ENCODE measurements at regions not wholly inside any gene's neighbourhood (a gene's known extent, or its start where the extent isn't known, plus 50 kb on each side); places are given as distances from the start of the nearest gene placed in this dataset.

DNA sequence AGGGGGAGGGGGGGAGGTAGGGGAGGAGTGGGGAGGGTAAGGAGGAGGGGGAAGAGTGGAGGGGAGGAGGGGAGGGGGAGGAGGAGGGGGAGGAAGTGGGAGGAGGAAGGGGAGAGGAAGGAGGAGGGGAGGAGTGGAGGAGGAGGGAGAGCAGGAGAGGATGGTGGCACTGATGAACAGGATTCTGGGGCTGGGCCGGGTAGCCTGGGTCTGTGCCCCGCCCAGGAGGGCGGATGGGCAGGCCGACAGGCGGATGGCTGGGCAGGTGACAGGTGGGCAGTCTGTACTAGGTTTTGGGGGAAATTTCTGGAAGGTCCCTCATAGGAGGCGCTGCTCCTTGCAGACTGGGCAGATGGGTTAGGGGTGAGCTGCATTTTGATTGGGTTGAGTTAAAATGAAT lies 66.0 kb upstream of the ADRA2C start:
- TF ChIP-seq, protein P1, sequence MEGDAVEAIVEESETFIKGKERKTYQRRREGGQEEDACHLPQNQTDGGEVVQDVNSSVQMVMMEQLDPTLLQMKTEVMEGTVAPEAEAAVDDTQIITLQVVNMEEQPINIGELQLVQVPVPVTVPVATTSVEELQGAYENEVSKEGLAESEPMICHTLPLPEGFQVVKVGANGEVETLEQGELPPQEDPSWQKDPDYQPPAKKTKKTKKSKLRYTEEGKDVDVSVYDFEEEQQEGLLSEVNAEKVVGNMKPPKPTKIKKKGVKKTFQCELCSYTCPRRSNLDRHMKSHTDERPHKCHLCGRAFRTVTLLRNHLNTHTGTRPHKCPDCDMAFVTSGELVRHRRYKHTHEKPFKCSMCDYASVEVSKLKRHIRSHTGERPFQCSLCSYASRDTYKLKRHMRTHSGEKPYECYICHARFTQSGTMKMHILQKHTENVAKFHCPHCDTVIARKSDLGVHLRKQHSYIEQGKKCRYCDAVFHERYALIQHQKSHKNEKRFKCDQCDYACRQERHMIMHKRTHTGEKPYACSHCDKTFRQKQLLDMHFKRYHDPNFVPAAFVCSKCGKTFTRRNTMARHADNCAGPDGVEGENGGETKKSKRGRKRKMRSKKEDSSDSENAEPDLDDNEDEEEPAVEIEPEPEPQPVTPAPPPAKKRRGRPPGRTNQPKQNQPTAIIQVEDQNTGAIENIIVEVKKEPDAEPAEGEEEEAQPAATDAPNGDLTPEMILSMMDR (IDR thresholded peaks at IDR 0.05; ENCODE audit: poor library complexity) = no peak
- TF ChIP-seq EZH2phosphoT487 (IDR thresholded peaks at IDR 0.05; ENCODE audit: low read depth, severe bottlenecking, unreplicated experiment) = no peak
- TF ChIP-seq EZH2 (IDR thresholded peaks at IDR 0.05; ENCODE audit: borderline replicate concordance) = no peak
- Histone ChIP-seq H4K20me1 (ENCODE audit: insufficient read depth, poor library complexity, severe bottlenecking) (no peaks in the 10 kb centered on the region), H3K36me3 (replicated peaks; ENCODE audit: insufficient read depth, low read depth) (no peaks in the 10 kb centered on the region), H3K4me2 (no peak overlapping the region), H3K27ac (no peak overlapping the region), H3K27me3 (peaks cover 16% of the 10 kb centered on the region), H3K9me3 (ENCODE audit: low read depth) (no peaks in the 10 kb centered on the region), H3K4me1 (ENCODE audit: insufficient read depth) (no peaks in the 10 kb centered on the region), H2AFZ (no peak overlapping the region), H3K79me2 (no peaks in the 10 kb centered on the region), H3K9me2 (replicated peaks; ENCODE audit: insufficient read depth) (no peaks in the 10 kb centered on the region), H3K4me3 (no peak overlapping the region)
- WGBS (ENCODE audit: low lambda C conversion rate, missing lambda C conversion rate) = 82% methylated on average over 5 of the region's 6 CpGs
- no peak for DNase-seq (ENCODE audit: low spot score)

DNA sequence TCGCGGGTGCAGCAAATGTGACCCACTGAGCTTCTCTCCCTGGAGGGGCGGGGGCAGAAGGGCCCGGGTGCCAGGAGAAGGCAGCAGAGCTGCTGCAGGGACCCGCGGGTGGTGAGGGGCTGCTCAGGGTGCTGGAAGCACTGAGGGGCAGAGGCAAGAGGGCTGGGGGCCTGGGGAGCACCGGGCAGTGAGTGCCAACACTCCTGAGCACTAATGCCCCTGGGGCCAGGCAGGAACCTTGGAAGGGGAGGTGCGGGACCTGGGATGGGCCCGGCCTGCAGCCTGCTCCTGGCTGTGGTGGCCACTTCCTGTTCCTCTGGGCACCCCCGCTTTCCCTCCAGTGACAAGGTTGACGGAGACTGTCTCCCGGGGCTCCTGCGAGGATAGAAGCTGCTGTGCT lies 66.5 kb upstream of the ADRA2C start:
- DNase-seq (ENCODE audit: low spot score) = no peak
- Histone ChIP-seq H3K9me2 (replicated peaks; ENCODE audit: insufficient read depth) (no peaks in the 10 kb centered on the region), H3K4me3 (no peak overlapping the region), H3K9me3 (ENCODE audit: low read depth) (no peaks in the 10 kb centered on the region), H3K27me3 (peaks cover 13% of the 10 kb centered on the region), H3K27ac (no peak overlapping the region), H3K36me3 (replicated peaks; ENCODE audit: insufficient read depth, low read depth) (no peaks in the 10 kb centered on the region), H3K4me2 (no peak overlapping the region), H3K79me2 (no peaks in the 10 kb centered on the region), H2AFZ (no peak overlapping the region), H4K20me1 (ENCODE audit: insufficient read depth, poor library complexity, severe bottlenecking) (no peaks in the 10 kb centered on the region), H3K4me1 (ENCODE audit: insufficient read depth) (no peaks in the 10 kb centered on the region)
- WGBS (ENCODE audit: low lambda C conversion rate, missing lambda C conversion rate) = 90% methylated on average over 13 of the region's 13 CpGs
- TF ChIP-seq, protein P1 (IDR thresholded peaks at IDR 0.05; ENCODE audit: poor library complexity) = no peak
- TF ChIP-seq EZH2 (IDR thresholded peaks at IDR 0.05; ENCODE audit: borderline replicate concordance) (no peak), EZH2phosphoT487 (IDR thresholded peaks at IDR 0.05; ENCODE audit: low read depth, severe bottlenecking, unreplicated experiment) (no peak)

- H3K4me3 ChIP-seq = no peak overlapping the region
- WGBS (ENCODE audit: low lambda C conversion rate, missing lambda C conversion rate) = 83% methylated on average over 6 of the region's 6 CpGs
- H3K4me2 ChIP-seq = no peak overlapping the region
- no peak overlapping the region for H2AFZ ChIP-seq
- H3K4me1 ChIP-seq (ENCODE audit: insufficient read depth) = no peaks in the 10 kb centered on the region
- TF ChIP-seq EZH2phosphoT487 (IDR thresholded peaks at IDR 0.05; ENCODE audit: low read depth, severe bottlenecking, unreplicated experiment) (no peak), EZH2 (IDR thresholded peaks at IDR 0.05; ENCODE audit: borderline replicate concordance) (no peak)
- TF ChIP-seq, protein P1 (IDR thresholded peaks at IDR 0.05; ENCODE audit: poor library complexity) = no peak
- no peaks in the 10 kb centered on the region for H3K79me2 ChIP-seq
- H3K27me3 ChIP-seq = peaks cover 9% of the 10 kb centered on the region
- no peak for DNase-seq (ENCODE audit: low spot score)
- no peaks in the 10 kb centered on the region for H3K9me3 ChIP-seq (ENCODE audit: low read depth)
- H3K36me3 ChIP-seq (replicated peaks; ENCODE audit: insufficient read depth, low read depth) = no peaks in the 10 kb centered on the region
- no peaks in the 10 kb centered on the region for H4K20me1 ChIP-seq (ENCODE audit: insufficient read depth, poor library complexity, severe bottlenecking)
- no peaks in the 10 kb centered on the region for H3K9me2 ChIP-seq (replicated peaks; ENCODE audit: insufficient read depth)
- H3K27ac ChIP-seq = no peak overlapping the region
Observed at GRCh38 chr4:3699261-3699660, 66.9 kb upstream of the ADRA2C start.

DNA sequence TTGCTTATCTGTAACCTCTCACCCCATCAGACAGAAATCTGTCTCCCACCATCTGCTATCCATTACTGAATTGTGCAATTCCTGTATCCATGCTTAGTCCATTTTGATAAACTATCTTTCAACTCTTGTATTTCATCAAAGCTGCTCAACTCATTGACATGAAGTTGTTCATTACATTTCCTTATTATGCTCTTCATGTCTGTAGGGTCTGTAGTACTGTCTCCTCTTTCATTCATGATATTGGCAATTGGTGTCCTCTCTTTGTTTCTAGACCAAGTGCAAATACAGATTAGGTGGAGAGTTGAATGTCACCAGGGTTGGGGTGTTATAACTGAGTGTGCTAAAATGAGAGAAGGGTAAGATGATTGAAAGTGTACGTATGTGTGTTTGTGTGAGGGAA lies 69.2 kb upstream of the ADRA2C start:
- no peaks in the 10 kb centered on the region for H3K27me3 ChIP-seq
- no peaks in the 10 kb centered on the region for H3K4me1 ChIP-seq (ENCODE audit: insufficient read depth)
- H4K20me1 ChIP-seq (ENCODE audit: insufficient read depth, poor library complexity, severe bottlenecking) = no peaks in the 10 kb centered on the region
- H3K36me3 ChIP-seq (replicated peaks; ENCODE audit: insufficient read depth, low read depth) = no peaks in the 10 kb centered on the region
- DNase-seq (ENCODE audit: low spot score) = no peak
- H3K9me2 ChIP-seq (replicated peaks; ENCODE audit: insufficient read depth) = no peaks in the 10 kb centered on the region
- no peaks in the 10 kb centered on the region for H3K79me2 ChIP-seq
- H2AFZ ChIP-seq = no peak overlapping the region
- no peak overlapping the region for H3K4me3 ChIP-seq
- no peak overlapping the region for H3K27ac ChIP-seq
- H3K9me3 ChIP-seq (ENCODE audit: low read depth) = no peaks in the 10 kb centered on the region
- TF ChIP-seq EZH2phosphoT487 (IDR thresholded peaks at IDR 0.05; ENCODE audit: low read depth, severe bottlenecking, unreplicated experiment) (no peak), EZH2 (IDR thresholded peaks at IDR 0.05; ENCODE audit: borderline replicate concordance) (no peak)
- TF ChIP-seq, protein P1 (IDR thresholded peaks at IDR 0.05; ENCODE audit: poor library complexity) = no peak
- H3K4me2 ChIP-seq = no peak overlapping the region
- WGBS (ENCODE audit: low lambda C conversion rate, missing lambda C conversion rate) = 95% methylated on average over 1 of the region's 1 CpG

Measured in hepatocyte (in vitro differentiated cells).